AG04450 (cell line): ENCODE measurements at regions not wholly inside any gene's neighbourhood (a gene's known extent, or its start where the extent isn't known, plus 50 kb on each side); places are given as distances from the start of the nearest gene placed in this dataset.

Experiments
- CTCF ChIA-PET: fragments of 300-600, 350-600 bp; formaldehyde crosslinking; extraction: SDS; loops from one replicate; lab custom pipeline; 2022; ENCODE audit warnings: antibody characterized with exemption, inconsistent platforms; lab: Charles Lee
- POLR2A ChIA-PET: fragments of 350-600 bp; formaldehyde crosslinking; extraction: SDS; loops from one replicate; lab custom pipeline; 2021; ENCODE audit warnings: antibody characterized with exemption, inconsistent platforms; lab: Yijun Ruan, JAX
- DNase-seq: peaks from one replicate; pipeline ENCODE4 v3.0.0-alpha.2; 2011; ENCODE audit warnings: low read depth, low spot score
- H3K27ac ChIP-seq: one replicate; pipeline ENCODE4 v1.5.1; 2012; ENCODE audit warnings: low read depth, low read length, control low read depth
- H3K27me3 ChIP-seq: one replicate; pipeline ENCODE4 v1.6.0; 2012; ENCODE audit warnings: low read length; ENCODE audit not compliant: control insufficient read depth, insufficient read depth
- H3K4me3 ChIP-seq: 2 replicates; pipeline ENCODE4 v1.5.1; 2011; ENCODE audit warnings: mild to moderate bottlenecking, low read depth, low read length, control low read depth
- H3K9me3 ChIP-seq: 2 replicates; pipeline ENCODE4 v1.5.1; 2012; ENCODE audit warnings: low read length; ENCODE audit not compliant: control insufficient read depth, insufficient read depth
- CTCF ChIP-seq: IDR thresholded peaks from 2 replicates; pipeline ENCODE4 v1.5.1; 2011; ENCODE audit warnings: low read depth, low read length, control low read depth, inconsistent platforms

- POLR2A ChIA-PET: no interaction called here
- DNase-seq: no peak
- CTCF ChIA-PET: no interaction called here
- H3K9me3 ChIP-seq: no peaks in the 10 kb centered on the region
- no peaks in the 10 kb centered on the region for H3K27me3 ChIP-seq
- no peak overlapping the region for H3K27ac ChIP-seq
- H3K4me3 ChIP-seq: no peak overlapping the region
- no peak for TF ChIP-seq CTCF
Measured at GRCh38 chr3:27560484-27561056, 76.4 kb upstream of the SLC4A7 start.

- Histone ChIP-seq H3K27me3 (no peaks in the 10 kb centered on the region), H3K27ac (no peak overlapping the region), H3K4me3 (no peak overlapping the region), H3K9me3 (no peaks in the 10 kb centered on the region)
- no peak for TF ChIP-seq CTCF
- ChIA-PET POLR2A (interaction anchor here (0.6 kb wide), 1 partner anchor 32 kb away, joined by 3 read pairs; no protein-coding TSS in a partner anchor), CTCF (no interaction called here)
- DNase-seq: peak; percentile 52
Measured at GRCh38 chr3:27559835-27560234, 75.7 kb upstream of the SLC4A7 start.

GRCh38 chr3:27559381-27559780, 75.2 kb upstream of the SLC4A7 start:
- POLR2A ChIA-PET: interaction anchor here (0.6 kb wide), 1 partner anchor 32 kb away, joined by 3 read pairs; no protein-coding TSS in a partner anchor
- H3K27ac ChIP-seq: no peak overlapping the region
- CTCF ChIA-PET: no interaction called here
- no peak overlapping the region for H3K4me3 ChIP-seq
- no peaks in the 10 kb centered on the region for H3K9me3 ChIP-seq
- DNase-seq: no peak
- TF ChIP-seq CTCF: no peak
- no peaks in the 10 kb centered on the region for H3K27me3 ChIP-seq

- Histone ChIP-seq H3K4me3 (no peak overlapping the region), H3K27me3 (no peaks in the 10 kb centered on the region), H3K9me3 (no peaks in the 10 kb centered on the region), H3K27ac (no peak overlapping the region)
- POLR2A ChIA-PET: no interaction called here
- CTCF ChIA-PET: no interaction called here
- no peak for DNase-seq
- TF ChIP-seq CTCF: no peak
Measured at GRCh38 chr3:27557411-27557810, 73.2 kb upstream of the SLC4A7 start.

- ChIA-PET POLR2A (no interaction called here), CTCF (no interaction called here)
Measured at GRCh38 chr3:27556887-27557286, 72.7 kb upstream of the SLC4A7 start.

More at GRCh38 chr3:27556887-27557286, 72.7 kb upstream of the SLC4A7 start:
- Histone ChIP-seq H3K4me3 (no peak overlapping the region), H3K27ac (peak overlapping the region; percentile 61), H3K9me3 (no peaks in the 10 kb centered on the region), H3K27me3 (no peaks in the 10 kb centered on the region)
- no peak for TF ChIP-seq CTCF
- no peak for DNase-seq
